Right ventricle myocardium superior (tissue), 1 donor: ENCODE measurements at regions not wholly inside any gene's neighbourhood (a gene's known extent, or its start where the extent isn't known, plus 50 kb on each side); places are given as distances from the start of the nearest gene placed in this dataset.
"Not testable (repeated sequence)": the region's sequence is repeated elsewhere in the genome, so short reads cannot be mapped to it uniquely, and the experiment has no call there.

Experiments
- ATAC-seq: fragments of 200-7000 bp; cut with Tn5 transposase; one replicate; pipeline ENCODE4 v1.9.1; 2020; ENCODE audit warnings: mild to moderate bottlenecking; ENCODE audit not compliant: poor library complexity
- DNase-seq: peaks from one replicate; pipeline ENCODE4 v3.0.0-alpha.2; 2020
- intact Hi-C: fragments of 100-400 bp; cut with DNase I; formaldehyde crosslinking; loops from one replicate; pipeline ENCODE4 v1.11.2; 2022
- donor health status: DM: no; HTN: yes; CAD: no; lungs with severe emphysema.

DNA sequence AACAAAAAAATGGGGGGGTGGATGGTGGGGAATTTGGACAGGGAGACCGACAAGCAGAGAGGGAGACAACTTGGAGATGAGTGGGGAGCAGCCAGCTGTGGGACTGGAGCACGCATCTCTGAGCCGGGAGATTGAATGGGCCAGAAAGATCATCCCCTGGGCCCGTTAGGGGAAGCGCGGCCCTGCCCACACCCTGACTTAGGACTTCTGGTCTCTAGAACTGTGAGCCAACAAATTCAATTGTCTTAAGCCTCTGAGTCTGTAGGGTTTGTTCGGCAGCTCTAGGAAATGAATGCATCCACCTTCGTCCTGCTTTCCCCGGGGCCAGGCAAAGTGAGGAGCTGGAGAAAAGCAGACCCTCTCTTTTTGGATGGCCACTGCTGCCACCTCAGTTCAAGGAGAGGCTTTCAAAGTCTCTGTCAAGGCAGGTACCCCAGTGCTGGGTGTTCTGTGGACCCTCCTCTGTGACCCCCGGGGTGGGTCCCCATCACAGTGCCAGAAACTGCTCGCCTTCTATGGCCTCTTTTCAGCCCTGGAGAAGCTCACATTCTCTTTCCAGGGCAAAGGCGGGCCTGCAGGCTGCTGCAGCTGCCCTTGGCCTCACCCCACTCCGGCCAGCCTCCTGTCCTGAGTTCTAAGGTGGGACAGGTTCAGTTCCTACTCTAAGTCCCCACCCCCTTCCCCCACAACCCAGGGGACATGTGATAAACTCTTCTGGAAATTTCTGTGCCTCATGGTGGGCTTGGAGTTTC lies 423.2 kb downstream of the RPS24 start:
- DNase-seq = no peak

GRCh38 chr10:78457804-78458482 lies 424.3 kb downstream of the RPS24 start:
- ATAC-seq = no peak
- intact Hi-C loops = no loop called here
- no peak for DNase-seq

More for the DNA sequence above, 423.2 kb downstream of the RPS24 start:
- intact Hi-C loops = no loop called here
- ATAC-seq = peak; percentile 41

DNA sequence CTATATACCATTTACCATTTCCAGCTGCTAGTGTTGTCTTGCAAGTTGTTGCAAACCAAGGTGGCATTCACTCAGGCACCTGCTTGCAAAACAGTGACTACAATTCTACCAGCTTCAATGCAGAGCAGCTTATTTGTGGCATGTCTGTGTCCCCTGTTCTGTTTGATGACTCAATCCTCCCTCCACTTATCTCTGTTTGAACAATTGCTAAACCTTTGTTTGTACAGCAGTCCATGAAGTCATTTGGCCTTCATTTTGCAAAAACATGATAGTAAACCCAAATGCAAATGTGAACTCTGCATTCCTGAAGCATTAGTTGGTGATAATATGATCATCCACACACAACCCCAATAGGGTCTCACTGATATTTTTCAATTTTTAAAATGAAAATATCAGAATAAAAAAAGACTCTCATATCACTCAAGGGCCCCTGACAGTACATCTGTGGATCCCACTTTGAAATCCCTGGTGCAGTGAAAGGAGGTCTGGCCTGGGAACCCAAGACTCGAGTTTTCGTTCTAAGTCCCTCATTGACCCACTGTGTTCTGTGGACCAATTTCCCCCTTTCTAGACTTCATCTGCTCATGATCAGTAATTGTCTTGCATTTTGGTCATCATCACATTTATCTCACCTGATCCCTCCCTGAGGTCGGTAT lies 425.4 kb downstream of the RPS24 start:
- intact Hi-C loops = no loop called here
- DNase-seq (no peak), ATAC-seq (no peak)

GRCh38 chr10:78459639-78460037 lies 426.0 kb downstream of the RPS24 start:
- DNase-seq (no peak), ATAC-seq (no peak)
- intact Hi-C loops = no loop called here

- DNase-seq = no peak
Observed at GRCh38 chr10:78460204-78460603, 426.5 kb downstream of the RPS24 start.

DNA sequence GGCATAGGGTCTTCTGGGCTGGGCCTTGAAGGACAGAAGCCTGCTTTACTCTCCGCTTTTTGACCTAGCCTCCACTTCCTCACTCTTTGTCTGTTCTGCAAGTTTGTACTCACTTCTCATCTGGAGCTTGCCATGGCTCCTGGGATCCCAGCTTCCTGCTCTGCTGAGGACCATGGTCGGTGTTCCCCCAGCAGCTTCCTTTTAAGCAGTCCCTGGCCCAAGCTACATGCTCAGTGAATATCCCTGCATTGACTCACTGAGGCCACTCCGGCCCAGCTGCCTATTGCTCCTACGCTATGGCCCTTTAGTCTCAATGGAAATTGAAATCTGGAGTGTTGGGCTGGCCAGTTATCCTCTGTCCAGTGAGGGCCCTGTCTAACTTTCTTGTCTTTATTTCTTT lies 427.7 kb downstream of the RPS24 start:
- intact Hi-C loops = no loop called here

More at GRCh38 chr10:78460204-78460603, 426.5 kb downstream of the RPS24 start:
- intact Hi-C loops = no loop called here
- no peak for ATAC-seq

GRCh38 chr10:78462176-78462575 lies 428.5 kb downstream of the RPS24 start:
- intact Hi-C loops = no loop called here
- ATAC-seq = no peak

More for the DNA sequence above, 427.7 kb downstream of the RPS24 start:
- DNase-seq (no peak), ATAC-seq (no peak)

GRCh38 chr10:78462726-78463228 lies 429.1 kb downstream of the RPS24 start:
- no peak for DNase-seq
- intact Hi-C loops = no loop called here
- no peak for ATAC-seq

More at GRCh38 chr10:78462176-78462575, 428.5 kb downstream of the RPS24 start:
- no peak for DNase-seq

DNA sequence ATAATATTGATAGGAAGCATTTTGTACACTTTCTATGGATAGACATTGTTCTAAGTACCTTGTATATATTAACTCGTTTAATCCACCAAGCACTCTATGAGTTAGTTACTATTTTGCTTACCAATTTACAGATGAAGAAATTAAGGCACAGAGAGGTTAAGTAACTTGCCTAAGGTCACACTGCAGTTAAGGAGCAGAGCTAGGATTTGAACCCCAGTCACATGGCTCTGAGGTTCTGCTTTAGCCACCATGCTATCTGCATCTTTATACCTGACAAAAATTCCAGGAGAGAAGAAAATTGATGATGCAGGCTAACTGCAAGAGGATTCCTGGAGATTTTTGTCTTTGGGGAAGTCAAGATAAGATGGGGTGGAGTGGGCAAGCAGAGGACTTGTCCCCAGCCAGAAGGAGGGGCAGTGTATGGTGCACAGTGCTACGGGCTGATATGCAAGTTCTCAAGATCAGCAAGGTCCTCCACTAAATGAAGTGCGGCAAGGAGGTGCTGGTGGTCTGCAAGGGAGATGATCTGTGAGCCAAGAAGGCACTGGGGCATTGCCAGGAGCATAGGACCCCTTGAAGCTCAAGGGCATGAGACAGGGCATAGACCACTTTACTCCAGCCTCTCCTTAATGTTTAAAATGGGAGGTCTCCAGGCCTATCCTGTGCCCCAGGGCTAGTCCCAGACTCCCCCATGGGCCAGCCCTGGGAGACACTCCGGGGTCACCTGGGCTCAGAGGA lies 430.6 kb downstream of the RPS24 start:
- ATAC-seq = no peak

DNA sequence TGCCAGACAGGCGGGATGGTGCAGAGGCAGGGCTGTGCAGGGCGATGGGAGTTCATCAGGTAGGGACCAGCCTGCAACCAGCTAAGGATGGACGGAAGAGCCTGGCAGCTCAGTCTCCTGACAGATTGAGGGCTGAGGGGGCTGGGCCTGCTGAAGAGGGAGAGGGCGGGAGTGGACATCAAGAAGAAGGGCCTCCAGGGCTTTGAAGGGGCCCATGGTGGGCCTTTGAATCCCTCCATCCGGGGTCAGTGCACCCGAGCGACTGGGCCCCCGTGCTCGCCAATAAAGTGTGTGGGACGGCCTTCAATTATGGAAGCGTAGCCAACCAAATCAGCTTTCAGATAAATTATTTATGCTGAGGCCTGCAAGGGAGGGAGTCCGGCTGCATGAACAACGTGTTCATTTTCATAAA lies 431.2 kb downstream of the RPS24 start:
- intact Hi-C loops = no loop called here
- DNase-seq (no peak), ATAC-seq (no peak)

More for the DNA sequence above, 430.6 kb downstream of the RPS24 start:
- intact Hi-C loops = no loop called here
- no peak for DNase-seq

DNA sequence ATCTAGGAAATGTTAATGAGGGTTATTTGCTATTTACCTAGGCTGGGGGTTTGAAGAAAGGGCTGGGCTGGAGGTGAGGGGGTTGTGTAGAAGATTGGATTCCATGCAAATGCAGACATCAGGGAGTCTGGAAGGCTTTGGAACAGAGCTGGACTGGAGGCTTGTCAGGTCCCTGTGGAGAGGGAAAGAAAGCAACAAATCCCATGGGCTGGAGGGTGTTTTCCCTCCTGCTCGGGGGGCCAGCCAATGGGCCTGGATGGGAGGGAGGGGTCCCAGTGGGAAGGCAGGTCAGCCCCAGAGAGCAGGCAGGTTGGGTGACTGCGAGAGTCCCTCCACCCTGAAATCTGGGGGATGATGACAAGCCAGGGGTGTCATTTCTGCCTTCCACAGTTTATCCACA lies 431.8 kb downstream of the RPS24 start:
- ATAC-seq (no peak), DNase-seq (no peak)
- intact Hi-C loops = no loop called here

DNA sequence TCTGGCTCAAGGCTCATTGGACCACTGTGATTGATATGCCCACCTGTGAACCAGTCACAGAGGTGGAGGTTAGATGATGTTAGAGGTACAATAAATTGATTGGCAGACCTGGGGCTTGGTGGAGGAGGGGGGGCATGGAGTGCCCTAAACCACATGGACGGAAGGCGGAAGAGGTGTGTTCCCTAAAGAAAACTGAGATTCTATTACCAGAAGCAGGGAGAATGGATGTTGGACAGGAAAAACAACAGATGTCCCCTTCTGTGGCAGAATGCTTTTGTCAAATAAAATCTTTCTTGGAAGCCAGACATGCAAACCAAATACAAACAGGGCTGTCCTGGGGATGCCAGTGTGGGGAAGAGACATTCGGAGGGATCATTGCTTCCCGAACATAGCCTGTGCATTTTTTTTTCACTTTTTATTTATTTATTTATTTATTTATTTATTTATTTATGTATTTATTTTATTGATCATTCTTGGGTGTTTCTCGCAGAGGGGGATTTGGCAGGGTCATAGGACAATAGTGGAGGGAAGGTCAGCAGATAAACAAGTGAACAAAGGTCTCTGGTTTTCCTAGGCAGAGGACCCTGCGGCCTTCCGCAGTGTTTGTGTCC lies 433.9 kb downstream of the RPS24 start:
- intact Hi-C loops = no loop called here
- ATAC-seq = no peak
- DNase-seq = no peak

GRCh38 chr10:78468731-78469130 lies 435.1 kb downstream of the RPS24 start:
- DNase-seq, ATAC-seq, intact Hi-C loops: not testable (repeated sequence)

DNA sequence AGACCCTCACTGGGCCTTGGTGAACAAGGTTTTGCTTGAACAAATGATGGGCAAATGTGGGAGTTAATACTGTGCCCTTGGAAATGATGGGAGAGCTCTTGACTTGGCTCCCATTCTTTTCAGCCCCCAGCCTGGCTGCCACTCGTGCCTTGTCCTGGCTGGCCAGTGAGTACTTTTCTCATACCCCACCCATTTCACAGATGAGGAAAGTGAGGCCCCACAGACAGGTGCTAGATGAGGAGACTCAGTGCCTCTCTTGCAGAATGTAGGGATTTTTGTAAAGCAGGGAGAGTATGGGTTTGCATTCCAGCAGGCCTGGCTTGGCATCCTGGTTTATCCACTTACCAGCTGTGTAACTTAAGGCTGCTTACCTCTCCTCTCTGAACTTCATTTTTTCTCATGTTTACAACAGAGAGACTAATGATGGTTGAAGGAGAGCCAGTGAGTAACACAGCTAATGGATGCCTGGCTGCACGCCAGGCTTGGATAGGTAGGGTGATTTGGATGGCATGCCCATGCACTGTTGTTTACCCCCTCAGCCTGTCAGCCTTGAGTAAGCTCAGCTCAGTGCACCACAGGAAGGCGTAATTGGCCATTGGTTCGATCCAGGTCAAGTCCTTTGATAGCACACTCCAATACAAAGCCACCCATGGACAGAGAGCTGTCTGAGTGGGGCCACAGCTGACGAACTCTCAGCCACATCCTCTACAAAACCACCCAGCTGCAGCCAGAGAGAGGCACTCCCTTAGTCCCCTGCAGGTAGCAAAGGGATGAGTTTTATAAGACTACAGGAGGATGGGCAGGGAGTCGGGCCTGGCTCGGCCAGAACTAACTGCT lies 436.8 kb downstream of the RPS24 start:
- intact Hi-C loops = no loop called here
- ATAC-seq (no peak), DNase-seq (no peak)

DNA sequence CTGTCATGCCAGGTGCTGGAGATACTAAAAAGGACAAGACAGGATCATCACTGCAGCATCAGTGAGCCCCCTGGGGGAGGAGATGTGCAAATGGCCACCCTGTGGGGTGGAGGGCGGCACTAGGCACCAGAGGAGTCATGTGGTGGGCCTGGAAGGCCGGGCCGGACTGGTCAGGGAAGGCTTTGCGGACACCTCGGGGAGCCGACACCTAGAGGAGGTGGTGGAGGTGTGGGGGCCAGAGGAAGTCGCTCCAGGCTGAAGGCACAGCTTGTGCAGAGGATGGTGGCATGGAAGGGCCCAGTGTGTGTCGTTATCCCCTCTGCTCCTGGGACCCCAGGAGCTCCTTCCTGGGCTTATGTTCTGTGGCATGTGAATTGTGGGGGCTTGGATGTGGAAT lies 437.7 kb downstream of the RPS24 start:
- ATAC-seq = no peak
- intact Hi-C loops = no loop called here

GRCh38 chr10:78471723-78472550 lies 438.3 kb downstream of the RPS24 start:
- ATAC-seq = no peak
- intact Hi-C loops = no loop called here
- no peak for DNase-seq

More for the DNA sequence above, 437.7 kb downstream of the RPS24 start:
- DNase-seq = no peak

DNA sequence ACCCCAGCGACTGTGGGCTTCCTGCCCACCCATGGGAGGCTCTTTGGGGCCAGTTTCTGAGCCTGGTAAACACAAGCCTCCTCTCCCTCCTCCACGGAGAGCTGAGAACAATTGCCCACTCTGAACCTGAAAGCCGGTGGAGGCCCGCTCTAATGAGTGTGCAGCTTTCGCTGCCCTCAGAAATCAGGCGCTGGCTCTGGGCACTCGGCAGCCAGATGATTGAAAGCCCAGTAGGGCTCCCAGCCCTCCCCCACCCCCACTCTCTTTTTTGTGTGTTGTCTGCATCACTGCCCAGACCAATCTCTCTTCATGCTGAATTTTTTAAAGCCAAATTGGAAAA lies 438.9 kb downstream of the RPS24 start:
- DNase-seq = no peak

More for the DNA sequence above, 438.9 kb downstream of the RPS24 start:
- intact Hi-C loops = no loop called here
- no peak for ATAC-seq
